ENCODE measurements at regions not wholly inside any gene's neighbourhood (a gene's known extent, or its start where the extent isn't known, plus 50 kb on each side); places are given as distances from the start of the nearest gene placed in this dataset.

- no peak overlapping the region for H2AFZ ChIP-seq (ENCODE audit: low read depth)
- no peaks in the 10 kb centered on the region for H4K20me1 ChIP-seq (ENCODE audit: insufficient read depth)
- no peak overlapping the region for H3K4me3 ChIP-seq (IDR thresholded peaks at IDR 0.05; ENCODE audit: insufficient read depth, low read depth, low read length)
- no peaks in the 10 kb centered on the region for H3K4me1 ChIP-seq (ENCODE audit: low read depth, poor library complexity, severe bottlenecking)
- no peaks in the 10 kb centered on the region for H3K36me3 ChIP-seq (ENCODE audit: insufficient read depth)
- no peak overlapping the region for H3K9ac ChIP-seq
- no peak overlapping the region for H3K27ac ChIP-seq
- TF ChIP-seq CTCF (conservative IDR thresholded peaks at IDR 0.05; ENCODE audit: low read depth, low read length) = no peak
- no peaks in the 10 kb centered on the region for H3K79me2 ChIP-seq (ENCODE audit: insufficient read depth, low read depth)
- H3K4me2 ChIP-seq = no peak overlapping the region
- no peaks in the 10 kb centered on the region for H3K27me3 ChIP-seq (ENCODE audit: insufficient read depth, low read depth)
These were observed 139.1 kb downstream of the TMEM38B start for GRCh38 chr9:105833271-105833975.

DNA sequence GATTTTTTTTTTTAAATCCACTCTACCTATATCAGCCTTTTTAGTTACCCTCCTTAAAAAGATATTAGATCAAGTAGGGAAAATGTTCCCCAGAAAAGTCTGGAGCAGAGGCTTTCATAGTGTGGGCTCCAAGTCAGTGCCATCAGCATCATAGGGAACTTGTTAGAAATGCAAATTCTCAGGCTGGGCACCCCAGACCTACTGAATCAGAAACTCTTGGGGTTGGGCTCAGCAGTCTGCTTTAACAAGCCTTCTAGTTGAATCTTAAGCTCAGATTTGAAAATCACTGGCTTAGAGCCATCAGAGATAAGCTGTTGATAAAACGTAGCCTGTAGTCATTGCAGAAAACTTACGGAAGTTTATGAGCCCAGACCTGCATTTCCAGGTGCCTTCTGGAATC is 140.1 kb downstream of the TMEM38B start:
- no peaks in the 10 kb centered on the region for H3K36me3 ChIP-seq (ENCODE audit: insufficient read depth)
- no peak overlapping the region for H3K27ac ChIP-seq
- no peak overlapping the region for H3K9ac ChIP-seq
- no peak for TF ChIP-seq CTCF (conservative IDR thresholded peaks at IDR 0.05; ENCODE audit: low read depth, low read length)
- no peaks in the 10 kb centered on the region for H3K4me1 ChIP-seq (ENCODE audit: low read depth, poor library complexity, severe bottlenecking)
- no peak overlapping the region for H2AFZ ChIP-seq (ENCODE audit: low read depth)
- H3K4me3 ChIP-seq (IDR thresholded peaks at IDR 0.05; ENCODE audit: insufficient read depth, low read depth, low read length) = no peak overlapping the region
- no peaks in the 10 kb centered on the region for H4K20me1 ChIP-seq (ENCODE audit: insufficient read depth)
- H3K27me3 ChIP-seq (ENCODE audit: insufficient read depth, low read depth) = no peaks in the 10 kb centered on the region
- no peak overlapping the region for H3K4me2 ChIP-seq
- H3K79me2 ChIP-seq (ENCODE audit: insufficient read depth, low read depth) = no peaks in the 10 kb centered on the region

DNA sequence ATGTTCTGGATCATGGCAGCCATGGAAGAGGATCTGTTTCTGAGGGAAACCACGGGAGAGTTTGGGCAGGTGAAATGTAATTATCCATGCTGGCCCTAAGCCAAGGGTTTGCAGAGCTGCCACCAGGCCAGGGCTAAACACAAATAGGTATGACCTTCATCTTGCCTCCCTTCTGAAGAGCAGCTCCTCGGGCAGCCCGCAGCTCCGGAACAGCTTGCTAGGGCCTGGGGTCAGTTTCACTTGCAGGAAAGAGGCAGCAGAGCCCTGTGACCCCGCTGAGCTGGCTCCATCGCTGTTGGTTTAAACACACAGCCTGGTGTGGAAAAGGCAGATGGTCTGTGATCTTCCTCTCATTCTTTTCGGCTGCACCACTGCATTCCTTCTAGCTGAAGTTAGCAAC is 141.4 kb downstream of the TMEM38B start:
- Histone ChIP-seq H3K27me3 (ENCODE audit: insufficient read depth, low read depth) (no peaks in the 10 kb centered on the region), H3K4me1 (ENCODE audit: low read depth, poor library complexity, severe bottlenecking) (no peaks in the 10 kb centered on the region), H3K4me2 (no peak overlapping the region), H2AFZ (ENCODE audit: low read depth) (no peak overlapping the region), H3K79me2 (ENCODE audit: insufficient read depth, low read depth) (no peaks in the 10 kb centered on the region), H3K27ac (no peak overlapping the region), H3K4me3 (IDR thresholded peaks at IDR 0.05; ENCODE audit: insufficient read depth, low read depth, low read length) (no peak overlapping the region), H4K20me1 (ENCODE audit: insufficient read depth) (no peaks in the 10 kb centered on the region), H3K9ac (no peak overlapping the region), H3K36me3 (ENCODE audit: insufficient read depth) (no peaks in the 10 kb centered on the region)
- no peak for TF ChIP-seq CTCF (conservative IDR thresholded peaks at IDR 0.05; ENCODE audit: low read depth, low read length)

DNA sequence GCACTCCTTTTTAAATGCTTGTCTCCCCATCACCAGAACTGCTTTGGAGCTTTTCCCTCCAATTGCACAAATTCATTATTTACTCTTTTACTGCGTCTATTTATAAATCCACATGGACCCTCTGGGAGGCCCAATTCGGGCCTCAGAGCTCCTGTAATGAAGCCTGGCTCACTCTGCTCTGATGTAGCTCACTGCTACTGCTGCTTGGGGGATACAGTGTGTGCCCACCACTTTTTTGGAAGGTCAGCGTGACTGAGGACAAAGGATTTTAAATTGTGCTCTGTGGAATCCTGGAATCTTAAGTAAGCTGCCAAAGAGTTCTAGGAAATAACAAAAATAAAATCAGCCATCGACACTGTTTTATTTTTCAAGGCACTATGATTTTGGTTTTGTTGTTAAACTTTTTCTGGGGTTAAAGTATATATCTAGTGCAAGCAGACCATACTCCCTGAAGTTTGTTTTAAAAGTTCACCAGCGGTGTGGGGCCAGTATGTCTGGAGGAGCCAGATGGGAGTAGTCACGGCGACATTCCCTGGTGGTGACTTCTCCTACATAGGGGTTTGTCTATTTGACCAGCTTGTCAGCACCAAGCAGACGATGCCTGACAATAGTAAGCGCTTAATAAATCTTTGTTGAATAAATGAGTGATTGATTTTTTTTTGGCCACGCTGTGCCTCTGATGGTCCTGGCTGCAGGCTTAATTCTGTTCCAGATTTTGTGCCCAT is 142.8 kb downstream of the TMEM38B start:
- no peak overlapping the region for H2AFZ ChIP-seq (ENCODE audit: low read depth)
- TF ChIP-seq CTCF (conservative IDR thresholded peaks at IDR 0.05; ENCODE audit: low read depth, low read length) = no peak

More for the DNA sequence above, 142.8 kb downstream of the TMEM38B start:
- Histone ChIP-seq H3K27ac (no peak overlapping the region), H3K79me2 (ENCODE audit: insufficient read depth, low read depth) (no peaks in the 10 kb centered on the region), H3K27me3 (ENCODE audit: insufficient read depth, low read depth) (no peaks in the 10 kb centered on the region), H3K4me1 (ENCODE audit: low read depth, poor library complexity, severe bottlenecking) (no peaks in the 10 kb centered on the region), H3K4me2 (no peak overlapping the region), H3K4me3 (IDR thresholded peaks at IDR 0.05; ENCODE audit: insufficient read depth, low read depth, low read length) (no peak overlapping the region), H3K36me3 (ENCODE audit: insufficient read depth) (no peaks in the 10 kb centered on the region), H3K9ac (no peak overlapping the region), H4K20me1 (ENCODE audit: insufficient read depth) (no peaks in the 10 kb centered on the region)

All from KMS-11 (cell line).